Spleen (tissue), 7 donors: ENCODE measurements at regions not wholly inside any gene's neighbourhood (a gene's known extent, or its start where the extent isn't known, plus 50 kb on each side); places are given as distances from the start of the nearest gene placed in this dataset.

Experiments used
- CTCF ChIP-seq, 11 experiments: fragments of 200-600 bp in 7 of 11; fragments of 450-650 bp in 4 of 11; sonication (generic) in 4 of 11; IDR thresholded peaks in 8 of 11; conservative IDR thresholded peaks in 3 of 11; 1 replicate in 7 of 11; 2 replicates in 4 of 11; pipeline versions ENCODE4 v1.4.0 to v1.8.0; 2016 to 2021; ENCODE audit warnings: antibody characterized with exemption in 11 of 11, inconsistent platforms in 4 of 11, mild to moderate bottlenecking in 1 of 11
- POLR2A ChIP-seq, 3 donors: fragments of 450-650 bp; IDR thresholded peaks; one replicate each; pipeline ENCODE4 v1.5.1; 2017; ENCODE audit warnings: antibody characterized with exemption in 3 of 3, mild to moderate bottlenecking in 1 of 3
- donor health status: DM: no; HTN: no; CAD: no; lungs with moderate emphysema.
- donor health status: DM: no; HTN: no; CAD: no.
- donor health status: DM: no; HTN: no; CAD: no.

GRCh38 chr2:16958266-16958665 lies 292.6 kb upstream of the CYRIA start:
- TF ChIP-seq POLR2A (IDR thresholded peaks at IDR 0.05), result no peak
- TF ChIP-seq CTCF (IDR thresholded peaks at IDR 0.05 in 8 of 11, conservative IDR thresholded peaks at IDR 0.05 in 3 of 11), result no peak
